ENCODE measurements at regions not wholly inside any gene's neighbourhood (a gene's known extent, or its start where the extent isn't known, plus 50 kb on each side); places are given as distances from the start of the nearest gene placed in this dataset.

- TF ChIP-seq CTCF (IDR thresholded peaks at IDR 0.05) (no peak), ZFX (IDR thresholded peaks at IDR 0.05; ENCODE audit: borderline replicate concordance) (no peak)
These were observed 410.6 kb upstream of the UBE2E2 start for GRCh38 chr3:22792533-22792932.

All from 22Rv1 (cell line).